OCI-LY1 (cell line): ENCODE measurements at regions not wholly inside any gene's neighbourhood (a gene's known extent, or its start where the extent isn't known, plus 50 kb on each side); places are given as distances from the start of the nearest gene placed in this dataset.

Source experiments
- H2AFZ ChIP-seq: fragments of 200-600 bp; sonication (generic), shearing (Covaris generic); 2 replicates; pipeline ENCODE4 v1.6.0; 2014; ENCODE audit warnings: antibody characterized with exemption, mild to moderate bottlenecking, low read length
- H3F3A ChIP-seq: fragments of 200-600 bp; sonication (generic), shearing (Covaris generic); 2 replicates; pipeline ENCODE4 v1.6.0; 2014; ENCODE audit warnings: mild to moderate bottlenecking, antibody characterized with exemption, low read length, moderate library complexity; ENCODE audit not compliant: insufficient read depth
- H3K27ac ChIP-seq: fragments of 200-600 bp; sonication (generic); 2 replicates; pipeline ENCODE4 v1.5.1; 2014; ENCODE audit warnings: low read length, mixed run types, mild to moderate bottlenecking, low read depth; ENCODE audit not compliant: poor library complexity, severe bottlenecking
- H3K27me3 ChIP-seq: fragments of 200-600 bp; sonication (generic); 2 replicates; pipeline ENCODE4 v1.6.0; 2014; ENCODE audit warnings: antibody characterized with exemption, mild to moderate bottlenecking, low read length, moderate library complexity; ENCODE audit not compliant: insufficient read depth
- H3K36me3 ChIP-seq: fragments of 200-600 bp; sonication (generic); 2 replicates; pipeline ENCODE4 v1.6.1; 2014; ENCODE audit warnings: mild to moderate bottlenecking, antibody characterized with exemption, low read length, moderate library complexity, mixed read lengths; ENCODE audit not compliant: insufficient read depth
- H3K4me1 ChIP-seq: fragments of 200-600 bp; sonication (generic); 2 replicates; pipeline ENCODE4 v1.5.1; 2014; ENCODE audit warnings: mild to moderate bottlenecking, low read length, moderate library complexity; ENCODE audit not compliant: insufficient read depth, severe bottlenecking
- H3K4me2 ChIP-seq: fragments of 200-600 bp; sonication (generic), shearing (Covaris generic); 2 replicates; pipeline ENCODE4 v1.6.1; 2014; ENCODE audit warnings: low read length
- H3K4me3 ChIP-seq: fragments of 200-600 bp; sonication (generic); 2 replicates; pipeline ENCODE4 v1.5.1; 2014; ENCODE audit warnings: low read length, low read depth, mild to moderate bottlenecking, mixed read lengths; ENCODE audit not compliant: poor library complexity, severe bottlenecking
- H3K79me2 ChIP-seq: fragments of 200-600 bp; shearing (Covaris generic); 2 replicates; pipeline ENCODE4 v1.6.1; 2016; ENCODE audit warnings: mixed run types, low read length, mixed read lengths; ENCODE audit not compliant: insufficient read depth
- H3K9ac ChIP-seq: fragments of 200-600 bp; sonication (generic), shearing (Covaris generic); 2 replicates; pipeline ENCODE4 v1.6.1; 2014; ENCODE audit warnings: mild to moderate bottlenecking, low read length, mixed read lengths
- H3K9me2 ChIP-seq: fragments of 200-600 bp; sonication (generic), shearing (Covaris generic); 2 replicates; pipeline ENCODE4 v1.6.1; 2014; ENCODE audit warnings: low read depth, mild to moderate bottlenecking, low read length, mixed read lengths
- H3K9me3 ChIP-seq: fragments of 200-600 bp; shearing (Covaris generic); 2 replicates; pipeline ENCODE4 v1.6.1; 2014; ENCODE audit warnings: low read length, mixed read lengths
- H4K20me1 ChIP-seq: fragments of 200-600 bp; sonication (generic), shearing (Covaris generic); 2 replicates; pipeline ENCODE4 v1.6.0; 2016; ENCODE audit warnings: mild to moderate bottlenecking, low read length; ENCODE audit not compliant: insufficient read depth
- EZH2 ChIP-seq: fragments of 200-600 bp; sonication (generic), shearing (Covaris generic); IDR thresholded peaks from 2 replicates; pipeline ENCODE4 v1.8.0; 2017; ENCODE audit warnings: borderline replicate concordance, mixed run types, mild to moderate bottlenecking, antibody characterized with exemption, low read length, moderate library complexity, mixed read lengths
- TF ChIP-seq, protein P1 (sequence below): fragments of 200-600 bp; sonication (generic), shearing (Covaris generic); IDR thresholded peaks from 2 replicates; pipeline ENCODE4 v1.5.1; 2017; ENCODE audit warnings: mild to moderate bottlenecking, antibody characterized with exemption, low read length, moderate library complexity, mixed read lengths

DNA sequence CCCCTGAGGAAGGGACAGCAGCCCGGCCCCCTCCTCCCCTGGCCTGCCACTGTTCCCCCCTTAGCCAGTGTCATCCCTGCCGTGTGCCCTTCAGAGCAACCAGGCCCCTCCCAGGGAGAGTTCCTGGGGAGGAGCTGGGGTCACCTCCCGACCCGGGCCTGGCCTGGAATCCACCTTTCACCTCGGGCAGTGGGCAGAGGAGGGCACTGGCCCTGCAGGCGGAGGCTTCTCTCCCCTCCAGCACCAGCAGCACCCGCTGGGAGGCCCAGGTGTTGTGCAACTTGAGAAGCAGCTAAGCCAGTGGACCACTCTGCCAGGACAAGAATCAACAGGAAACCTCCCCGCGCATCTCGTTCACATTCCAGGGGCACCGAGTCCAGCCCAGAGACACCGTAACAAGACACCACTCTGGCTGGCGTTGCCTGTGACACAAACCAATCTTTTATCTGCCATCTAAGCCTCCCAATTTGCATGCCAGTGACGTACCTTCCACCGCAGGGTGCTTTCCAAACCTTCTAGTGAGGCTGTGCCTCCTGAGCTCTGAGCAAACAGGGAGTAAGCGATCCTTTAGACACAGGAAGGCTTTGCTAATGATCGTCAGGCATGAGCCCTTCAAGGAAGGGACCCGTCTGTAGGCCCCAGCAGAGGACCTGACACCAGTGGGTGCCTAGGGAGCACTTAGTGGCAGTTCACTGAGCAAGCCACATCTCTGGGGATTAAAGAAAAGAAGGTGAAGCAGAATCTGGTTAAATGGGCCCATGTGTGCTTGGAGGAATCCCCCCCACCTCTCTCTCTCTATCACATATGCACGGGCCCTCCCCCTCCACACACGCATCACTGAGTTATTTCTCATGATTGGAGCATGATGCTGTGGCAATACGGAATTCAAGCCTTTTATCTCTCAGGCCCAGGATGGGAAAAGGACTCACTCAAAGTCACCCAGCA lies 98.9 kb upstream of the TLE3 start:
- Histone ChIP-seq H3K4me3 (no peak overlapping the region), H3K4me1 (peaks cover 33% of the 10 kb centered on the region), H3K9ac (no peak overlapping the region), H4K20me1 (no peaks in the 10 kb centered on the region), H3K27me3 (peaks cover 17% of the 10 kb centered on the region), H3K27ac (no peak overlapping the region), H3K9me2 (no peaks in the 10 kb centered on the region), H2AFZ (no peak overlapping the region), H3F3A (no peaks in the 10 kb centered on the region), H3K9me3 (no peaks in the 10 kb centered on the region), H3K4me2 (no peak overlapping the region; the same call in 1 of the 2 replicates), H3K79me2 (no peaks in the 10 kb centered on the region), H3K36me3 (no peaks in the 10 kb centered on the region)
- TF ChIP-seq EZH2 = no peak
- TF ChIP-seq, protein P1, sequence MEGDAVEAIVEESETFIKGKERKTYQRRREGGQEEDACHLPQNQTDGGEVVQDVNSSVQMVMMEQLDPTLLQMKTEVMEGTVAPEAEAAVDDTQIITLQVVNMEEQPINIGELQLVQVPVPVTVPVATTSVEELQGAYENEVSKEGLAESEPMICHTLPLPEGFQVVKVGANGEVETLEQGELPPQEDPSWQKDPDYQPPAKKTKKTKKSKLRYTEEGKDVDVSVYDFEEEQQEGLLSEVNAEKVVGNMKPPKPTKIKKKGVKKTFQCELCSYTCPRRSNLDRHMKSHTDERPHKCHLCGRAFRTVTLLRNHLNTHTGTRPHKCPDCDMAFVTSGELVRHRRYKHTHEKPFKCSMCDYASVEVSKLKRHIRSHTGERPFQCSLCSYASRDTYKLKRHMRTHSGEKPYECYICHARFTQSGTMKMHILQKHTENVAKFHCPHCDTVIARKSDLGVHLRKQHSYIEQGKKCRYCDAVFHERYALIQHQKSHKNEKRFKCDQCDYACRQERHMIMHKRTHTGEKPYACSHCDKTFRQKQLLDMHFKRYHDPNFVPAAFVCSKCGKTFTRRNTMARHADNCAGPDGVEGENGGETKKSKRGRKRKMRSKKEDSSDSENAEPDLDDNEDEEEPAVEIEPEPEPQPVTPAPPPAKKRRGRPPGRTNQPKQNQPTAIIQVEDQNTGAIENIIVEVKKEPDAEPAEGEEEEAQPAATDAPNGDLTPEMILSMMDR = no peak

DNA sequence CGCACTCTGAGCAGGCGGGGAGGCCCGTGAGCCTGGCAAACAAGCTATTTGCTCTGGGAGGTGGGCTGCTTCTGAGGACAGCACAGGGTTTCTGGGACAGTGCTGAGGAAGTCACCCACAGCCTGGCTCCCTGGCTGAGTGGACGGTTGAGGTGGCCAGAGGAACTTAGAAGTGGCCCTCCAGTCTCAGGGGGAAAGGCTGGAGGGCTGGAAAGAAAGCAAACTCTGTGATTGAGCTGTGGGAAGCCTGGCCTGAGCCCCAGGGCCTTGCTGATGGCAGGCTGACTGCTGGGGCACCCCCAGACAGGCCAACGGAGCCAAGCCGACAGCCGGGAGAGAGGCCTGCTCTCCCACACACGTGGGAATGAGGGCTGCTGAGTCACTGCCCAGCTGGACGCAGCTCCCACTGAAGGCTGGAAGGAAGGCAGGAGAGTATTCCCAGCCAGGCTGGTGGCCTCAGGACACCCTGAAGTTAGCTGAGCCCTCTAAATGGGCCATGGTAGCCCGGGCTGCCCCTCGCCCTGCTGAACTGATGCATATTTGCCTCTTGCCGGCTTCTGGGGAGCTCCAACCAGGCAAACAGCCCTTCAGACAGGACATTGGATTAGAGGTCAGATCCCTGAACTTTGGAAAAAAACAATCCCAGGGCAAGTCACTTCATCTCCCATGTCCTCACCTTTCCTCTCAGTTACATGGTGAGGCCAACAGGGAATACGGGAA lies 98.0 kb upstream of the TLE3 start:
- H2AFZ ChIP-seq = no peak overlapping the region
- no peaks in the 10 kb centered on the region for H3K9me3 ChIP-seq
- H3F3A ChIP-seq = no peaks in the 10 kb centered on the region
- no peaks in the 10 kb centered on the region for H4K20me1 ChIP-seq
- peaks cover 17% of the 10 kb centered on the region for H3K27me3 ChIP-seq
- no peak overlapping the region for H3K9ac ChIP-seq
- peaks cover 24% of the 10 kb centered on the region for H3K4me1 ChIP-seq
- no peak overlapping the region for H3K27ac ChIP-seq
- H3K4me3 ChIP-seq = no peak overlapping the region
- H3K4me2 ChIP-seq = no peak overlapping the region
- no peaks in the 10 kb centered on the region for H3K9me2 ChIP-seq
- H3K36me3 ChIP-seq = no peaks in the 10 kb centered on the region
- H3K79me2 ChIP-seq = no peaks in the 10 kb centered on the region
- no peak for TF ChIP-seq EZH2
- TF ChIP-seq, protein P1 = no peak

DNA sequence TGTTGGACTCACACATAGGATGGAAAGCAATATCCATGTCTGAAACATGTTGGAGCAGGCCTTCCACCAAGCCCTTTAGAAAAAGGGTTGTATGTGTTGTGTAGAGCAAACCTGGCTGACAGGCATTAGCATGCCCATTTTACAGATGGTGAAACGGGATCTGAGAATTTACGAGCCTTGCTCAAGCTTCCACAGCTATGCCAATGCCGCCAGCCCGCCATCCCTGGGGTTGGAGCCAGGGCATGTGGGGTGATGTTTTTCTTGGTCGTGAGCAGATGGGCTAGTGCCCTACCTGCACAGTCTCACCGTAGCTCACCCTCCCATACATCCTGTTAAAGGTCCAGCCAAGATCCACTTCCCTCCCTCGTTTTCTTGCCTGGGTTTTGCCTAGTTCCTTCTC lies 97.5 kb upstream of the TLE3 start:
- no peak for TF ChIP-seq EZH2
- TF ChIP-seq, protein P1 = no peak
- no peak overlapping the region for H2AFZ ChIP-seq
- H3K4me2 ChIP-seq = no peak overlapping the region
- H3K9ac ChIP-seq = no peak overlapping the region
- no peaks in the 10 kb centered on the region for H3F3A ChIP-seq
- H3K27ac ChIP-seq = no peak overlapping the region
- H3K27me3 ChIP-seq = peaks cover 17% of the 10 kb centered on the region
- no peaks in the 10 kb centered on the region for H3K79me2 ChIP-seq
- no peak overlapping the region for H3K4me3 ChIP-seq
- no peaks in the 10 kb centered on the region for H3K36me3 ChIP-seq
- H3K9me3 ChIP-seq = no peaks in the 10 kb centered on the region
- H3K9me2 ChIP-seq = no peaks in the 10 kb centered on the region
- peaks cover 19% of the 10 kb centered on the region for H3K4me1 ChIP-seq
- no peaks in the 10 kb centered on the region for H4K20me1 ChIP-seq
